ENCODE measurements at regions not wholly inside any gene's neighbourhood (a gene's known extent, or its start where the extent isn't known, plus 50 kb on each side); places are given as distances from the start of the nearest gene placed in this dataset.

- TF ChIP-seq CTCF (IDR thresholded peaks at IDR 0.05) (no peak), ZFX (IDR thresholded peaks at IDR 0.05; ENCODE audit: borderline replicate concordance) (no peak)
These were observed 228.2 kb downstream of the PCDH10 start for GRCh38 chr4:133377286-133377685.

All from 22Rv1 (cell line).